ENCODE measurements at regions not wholly inside any gene's neighbourhood (a gene's known extent, or its start where the extent isn't known, plus 50 kb on each side); places are given as distances from the start of the nearest gene placed in this dataset.

GRCh38 chr10:128578766-128579165, 452.5 kb upstream of the MKI67 start:
- no peak overlapping the region for H3K4me3 ChIP-seq (ENCODE audit: low read depth in 2 of 2, low read length in 1 of 2)
- no peaks in the 10 kb centered on the region for H3K9me3 ChIP-seq
- no peak overlapping the region for H2AFZ ChIP-seq (ENCODE audit: low read depth)
- no peaks in the 10 kb centered on the region for H3K27me3 ChIP-seq (ENCODE audit: insufficient read depth)
- DNase-seq: no peak
- no peak overlapping the region for H3K9ac ChIP-seq
- ChIA-PET CTCF (no interaction called here), POLR2A (no interaction called here)
- H3K4me2 ChIP-seq: no peak overlapping the region
- no peaks in the 10 kb centered on the region for H3K79me2 ChIP-seq (ENCODE audit: insufficient read depth)
- no peaks in the 10 kb centered on the region for H4K20me1 ChIP-seq (ENCODE audit: insufficient read depth)
- no peaks in the 10 kb centered on the region for H3K9me2 ChIP-seq
- H3K36me3 ChIP-seq (replicated peaks in 1 of 2; ENCODE audit: control insufficient read depth in 1 of 2, insufficient read depth in 2 of 2, low read length in 1 of 2): no peaks in the 10 kb centered on the region
- H3K27ac ChIP-seq (ENCODE audit: low read depth in 2 of 2, low read length in 1 of 2): no peak overlapping the region
- no peaks in the 10 kb centered on the region for H3F3A ChIP-seq (replicated peaks; ENCODE audit: insufficient read depth)
- TF ChIP-seq MAX (IDR thresholded peaks at IDR 0.05; ENCODE audit: low read depth) (no peak), EP300 (IDR thresholded peaks at IDR 0.05; ENCODE audit: borderline replicate concordance in 1 of 2, low read depth in 1 of 2, low read length in 1 of 2) (no peak), MEF2A (IDR thresholded peaks at IDR 0.05; ENCODE audit: borderline replicate concordance, low read depth) (no peak), SMC3 (IDR thresholded peaks at IDR 0.05; ENCODE audit: low read depth, low read length) (no peak), EZH2phosphoT487 (IDR thresholded peaks at IDR 0.05; ENCODE audit: borderline replicate concordance, low read depth) (no peak), ELF1 (IDR thresholded peaks at IDR 0.05) (no peak), FOXJ3 (CRISPR knock-in tag; IDR thresholded peaks at IDR 0.05) (no peak), NFIC (IDR thresholded peaks at IDR 0.05; ENCODE audit: borderline replicate concordance) (no peak), RFX5 (IDR thresholded peaks at IDR 0.05; ENCODE audit: low read length) (no peak), GABPA (IDR thresholded peaks at IDR 0.05; ENCODE audit: low read depth) (no peak), MXI1 (IDR thresholded peaks at IDR 0.05; ENCODE audit: low read depth, low read length) (no peak), PBX3 (IDR thresholded peaks at IDR 0.05) (no peak), FOSL2 (IDR thresholded peaks at IDR 0.05; ENCODE audit: borderline replicate concordance, low read depth) (no peak), GATA2 (CRISPR knock-in tag; IDR thresholded peaks at IDR 0.05) (no peak), TCF12 (IDR thresholded peaks at IDR 0.05) (no peak), CTCF (IDR thresholded peaks at IDR 0.05) (no peak)
- H3K4me1 ChIP-seq (ENCODE audit: control insufficient read depth in 1 of 2, insufficient read depth in 2 of 2, low read depth in 1 of 2, low read length in 1 of 2): peaks cover 0 to 16% of the 10 kb centered on the region in 2 experiments; a peak in 2 of 4 replicates
- WGBS (ENCODE audit: low lambda C conversion rate): 49% methylated on average over 5 of the region's 5 CpGs

GRCh38 chr10:128579280-128579865, 453.1 kb upstream of the MKI67 start:
- H3K9me2 ChIP-seq: no peaks in the 10 kb centered on the region
- no peaks in the 10 kb centered on the region for H3K36me3 ChIP-seq (replicated peaks in 1 of 2; ENCODE audit: control insufficient read depth in 1 of 2, insufficient read depth in 2 of 2, low read length in 1 of 2)
- no peaks in the 10 kb centered on the region for H3F3A ChIP-seq (replicated peaks; ENCODE audit: insufficient read depth)
- no peaks in the 10 kb centered on the region for H3K27me3 ChIP-seq (ENCODE audit: insufficient read depth)
- 32% methylated on average over 8 of the region's 8 CpGs for WGBS (ENCODE audit: low lambda C conversion rate)
- no peaks in the 10 kb centered on the region for H4K20me1 ChIP-seq (ENCODE audit: insufficient read depth)
- DNase-seq: no peak
- no peak overlapping the region for H3K4me2 ChIP-seq
- POLR2A ChIA-PET: no interaction called here
- H2AFZ ChIP-seq (ENCODE audit: low read depth): no peak overlapping the region
- H3K4me1 ChIP-seq (ENCODE audit: control insufficient read depth in 1 of 2, insufficient read depth in 2 of 2, low read depth in 1 of 2, low read length in 1 of 2): peaks cover 0 to 16% of the 10 kb centered on the region in 2 experiments; a peak in 2 of 4 replicates
- H3K9ac ChIP-seq: no peak overlapping the region
- no peak overlapping the region for H3K27ac ChIP-seq (ENCODE audit: low read depth in 2 of 2, low read length in 1 of 2)
- no peaks in the 10 kb centered on the region for H3K79me2 ChIP-seq (ENCODE audit: insufficient read depth)
- H3K4me3 ChIP-seq (ENCODE audit: low read depth in 2 of 2, low read length in 1 of 2): no peak overlapping the region
- H3K9me3 ChIP-seq: no peaks in the 10 kb centered on the region
- CTCF ChIA-PET: no interaction called here
- TF ChIP-seq ZBTB33 (IDR thresholded peaks at IDR 0.05; ENCODE audit: borderline replicate concordance, low read depth) (no peak), FOXM1 (IDR thresholded peaks at IDR 0.05; ENCODE audit: low read depth) (no peak), MAX (IDR thresholded peaks at IDR 0.05; ENCODE audit: low read depth) (no peak), FOSL2 (IDR thresholded peaks at IDR 0.05; ENCODE audit: borderline replicate concordance, low read depth) (no peak), TAF1 (IDR thresholded peaks at IDR 0.05; ENCODE audit: borderline replicate concordance, low read depth, low read length) (no peak), POLR2AphosphoS5 (IDR thresholded peaks at IDR 0.05; ENCODE audit: low read depth, low read length) (no peak), SIN3A (IDR thresholded peaks at IDR 0.05; ENCODE audit: borderline replicate concordance, low read depth, low read length) (no peak), TEAD4 (IDR thresholded peaks at IDR 0.05; ENCODE audit: borderline replicate concordance, insufficient read depth) (no peak), USF1 (IDR thresholded peaks at IDR 0.05; ENCODE audit: borderline replicate concordance, low read depth) (no peak), RFX5 (IDR thresholded peaks at IDR 0.05; ENCODE audit: low read length) (no peak)
